ENCODE measurements at regions not wholly inside any gene's neighbourhood (a gene's known extent, or its start where the extent isn't known, plus 50 kb on each side); places are given as distances from the start of the nearest gene placed in this dataset.

- no peaks in the 10 kb centered on the region for H3K23me2 ChIP-seq (ENCODE audit: insufficient read length, low read depth, low read length, poor library complexity, severe bottlenecking)
- no peaks in the 10 kb centered on the region for H3K79me1 ChIP-seq (ENCODE audit: insufficient read depth, low read depth, low read length, poor library complexity, severe bottlenecking)
- H2BK15ac ChIP-seq (ENCODE audit: low read depth, low read length), result no peak overlapping the region
- H2AK5ac ChIP-seq (ENCODE audit: insufficient read length, low read length), result no peak overlapping the region
- H3K4me3 Mint-ChIP-seq, result no peak overlapping the region
- H3K79me2 ChIP-seq (ENCODE audit: insufficient read depth, low read length), result no peaks in the 10 kb centered on the region
- H3K4me1 ChIP-seq (ENCODE audit: insufficient read depth, low read length), result no peaks in the 10 kb centered on the region; the same call in 1 of the 2 replicates
- H3K36me3 Mint-ChIP-seq (ENCODE audit: insufficient read depth in 1 of 3, low read depth in 3 of 3), result peaks cover 9 to 28% (median 14%) of the 10 kb centered on the region in 3 experiments
- no peak overlapping the region for H3K27ac ChIP-seq (ENCODE audit: insufficient read length, low read depth, low read length)
- no peak overlapping the region for H3K27ac Mint-ChIP-seq
- no peak overlapping the region for H2BK12ac ChIP-seq (ENCODE audit: insufficient read length, low read depth, low read length)
- H4K5ac ChIP-seq (ENCODE audit: insufficient read length, low read depth, low read length), result no peak overlapping the region
- H3K18ac ChIP-seq (ENCODE audit: insufficient read length, low read depth, low read length), result no peak overlapping the region
- no CpG with 5 or more reads among the region's 8 CpGs for WGBS (ENCODE audit: extremely low coverage, insufficient read length, low lambda C conversion rate)
- no peak overlapping the region for H3K9ac ChIP-seq (ENCODE audit: extremely low read depth, insufficient read length, low read length)
- no peaks in the 10 kb centered on the region for H4K20me1 ChIP-seq (ENCODE audit: control insufficient read depth, insufficient read depth, insufficient read length)
- peaks cover 27 to 32% of the 10 kb centered on the region in 2 experiments for H3K9me3 Mint-ChIP-seq
- H2AFZ ChIP-seq (ENCODE audit: low read length), result no peak overlapping the region
- no peak overlapping the region for H3K4ac ChIP-seq (ENCODE audit: low read depth, low read length)
- H4K91ac ChIP-seq (ENCODE audit: insufficient read length, low read depth, low read length), result no peak overlapping the region
- H3K27me3 Mint-ChIP-seq (ENCODE audit: low read depth), result peaks cover 13% of the 10 kb centered on the region
- no peak overlapping the region for H2BK120ac ChIP-seq (ENCODE audit: low read depth, low read length, poor library complexity, severe bottlenecking)
- peaks cover 8% of the 10 kb centered on the region for H3K9me3 ChIP-seq (ENCODE audit: control insufficient read depth, low read depth, low read length)
- H3K4me1 Mint-ChIP-seq, result peaks cover 8 to 12% of the 10 kb centered on the region in 2 experiments
- no peak overlapping the region for H3T11ph ChIP-seq (ENCODE audit: low read length)
- H3K4me2 ChIP-seq (ENCODE audit: insufficient read depth, insufficient read length, low read length), result no peak overlapping the region
- TF ChIP-seq CTCF (conservative IDR thresholded peaks at IDR 0.05), result no peak
- H3K56ac ChIP-seq (ENCODE audit: insufficient read length, low read depth, low read length), result no peak overlapping the region
- no peak overlapping the region for H2BK20ac ChIP-seq (ENCODE audit: low read depth, low read length, poor library complexity, severe bottlenecking)
- H3K27me3 ChIP-seq (ENCODE audit: insufficient read depth, low read length), result no peaks in the 10 kb centered on the region
- no peak overlapping the region for H2BK5ac ChIP-seq (ENCODE audit: insufficient read length, low read length)
- H3K14ac ChIP-seq (ENCODE audit: insufficient read depth, low read length), result no peak overlapping the region
- H4K8ac ChIP-seq (replicated peaks; ENCODE audit: insufficient read length, low read depth, low read length), result no peak overlapping the region
- H3K23ac ChIP-seq (ENCODE audit: insufficient read length, low read depth, low read length), result no peak overlapping the region
- no peak for DNase-seq
Measured at GRCh38 chr13:111486331-111486730, 165.9 kb downstream of the TEX29 start.
